ENCODE measurements at regions not wholly inside any gene's neighbourhood (a gene's known extent, or its start where the extent isn't known, plus 50 kb on each side); places are given as distances from the start of the nearest gene placed in this dataset.
A peak's percentile ranks its signal among the peaks of the same experiment; 100 is the strongest.

GRCh38 chr2:67471681-67472080 is 74.5 kb downstream of the ETAA1 start:
- H4K20me1 ChIP-seq (ENCODE audit: control insufficient read depth, extremely low read depth, insufficient read depth, low read length), result no peaks in the 10 kb centered on the region
- DNase-seq (ENCODE audit: low read depth, low spot score), result no peak
- H3K4me1 ChIP-seq (ENCODE audit: control insufficient read depth, extremely low read depth, insufficient read depth, low read length), result no peaks in the 10 kb centered on the region
- no peaks in the 10 kb centered on the region for H3K9me1 ChIP-seq (ENCODE audit: control insufficient read depth, extremely low read depth, insufficient read depth, low read length)
- H3K27ac ChIP-seq (ENCODE audit: control insufficient read depth, insufficient read depth, low read length), result no peak overlapping the region
- TF ChIP-seq EZH2 (IDR thresholded peaks at IDR 0.05; ENCODE audit: low read length) (no peak), CTCF (optimal IDR thresholded peaks at IDR 0.05 in 1 of 3, IDR thresholded peaks at IDR 0.05 in 1 of 3, conservative IDR thresholded peaks at IDR 0.05 in 1 of 3; ENCODE audit: extremely low read depth in 1 of 3, insufficient read depth in 2 of 3, low read length in 3 of 3) (no peak)
- no peak overlapping the region for H3K4me3 ChIP-seq (ENCODE audit: control insufficient read depth in 2 of 3, extremely low read depth in 1 of 3, insufficient read depth in 2 of 3, low read depth in 1 of 3, low read length in 3 of 3)
- H3K9me3 ChIP-seq (ENCODE audit: control insufficient read depth, low read depth, low read length), result no peaks in the 10 kb centered on the region
- no peaks in the 10 kb centered on the region for H3K79me2 ChIP-seq (ENCODE audit: control insufficient read depth, insufficient read depth, low read length)
- no peak overlapping the region for H3K9ac ChIP-seq (ENCODE audit: control insufficient read depth, extremely low read depth, insufficient read depth, low read length)
- no peaks in the 10 kb centered on the region for H3K36me3 ChIP-seq (ENCODE audit: control insufficient read depth in 2 of 2, extremely low read depth in 1 of 2, insufficient read depth in 2 of 2, low read length in 2 of 2)
- no peak for FAIRE-seq
- H3K4me2 ChIP-seq (ENCODE audit: control insufficient read depth, extremely low read depth, insufficient read depth, low read depth, low read length), result no peak overlapping the region
- dilution Hi-C loops (cut with MboI; ENCODE audit: extremely low pct_ligation_motif_present, low sequenced_read_pairs), result no loop called here
- H3K27me3 ChIP-seq (ENCODE audit: control insufficient read depth, extremely low read depth, insufficient read depth, low read length), result no peaks in the 10 kb centered on the region
- no peak overlapping the region for H2AFZ ChIP-seq (ENCODE audit: control insufficient read depth, low read length)

- Histone ChIP-seq H3K9me1 (ENCODE audit: control insufficient read depth, extremely low read depth, insufficient read depth, low read length) (no peaks in the 10 kb centered on the region), H3K9ac (ENCODE audit: control insufficient read depth, extremely low read depth, insufficient read depth, low read length) (no peak overlapping the region), H3K9me3 (ENCODE audit: control insufficient read depth, low read depth, low read length) (no peaks in the 10 kb centered on the region), H3K27me3 (ENCODE audit: control insufficient read depth, extremely low read depth, insufficient read depth, low read length) (no peaks in the 10 kb centered on the region), H4K20me1 (ENCODE audit: control insufficient read depth, extremely low read depth, insufficient read depth, low read length) (no peaks in the 10 kb centered on the region), H3K27ac (ENCODE audit: control insufficient read depth, insufficient read depth, low read length) (no peak overlapping the region), H3K4me3 (ENCODE audit: control insufficient read depth in 2 of 3, extremely low read depth in 1 of 3, insufficient read depth in 2 of 3, low read depth in 1 of 3, low read length in 3 of 3) (no peak overlapping the region), H3K4me1 (ENCODE audit: control insufficient read depth, extremely low read depth, insufficient read depth, low read length) (no peaks in the 10 kb centered on the region), H3K4me2 (ENCODE audit: control insufficient read depth, extremely low read depth, insufficient read depth, low read depth, low read length) (no peak overlapping the region), H3K79me2 (ENCODE audit: control insufficient read depth, insufficient read depth, low read length) (no peaks in the 10 kb centered on the region), H3K36me3 (ENCODE audit: control insufficient read depth in 2 of 2, extremely low read depth in 1 of 2, insufficient read depth in 2 of 2, low read length in 2 of 2) (no peaks in the 10 kb centered on the region), H2AFZ (ENCODE audit: control insufficient read depth, low read length) (no peak overlapping the region)
- dilution Hi-C loops (cut with MboI; ENCODE audit: extremely low pct_ligation_motif_present, low sequenced_read_pairs), result no loop called here
- FAIRE-seq, result no peak
- no peak for TF ChIP-seq EZH2 (IDR thresholded peaks at IDR 0.05; ENCODE audit: low read length)
- peak; percentile 53 to 73 (median 59) for TF ChIP-seq CTCF (optimal IDR thresholded peaks at IDR 0.05 in 1 of 3, IDR thresholded peaks at IDR 0.05 in 1 of 3, conservative IDR thresholded peaks at IDR 0.05 in 1 of 3; ENCODE audit: extremely low read depth in 1 of 3, insufficient read depth in 2 of 3, low read length in 3 of 3)
- no peak for DNase-seq (ENCODE audit: low read depth, low spot score)
Observed at GRCh38 chr2:67476809-67477790, 80.0 kb downstream of the ETAA1 start.
